Upper lobe of left lung (tissue), 6 donors: ENCODE measurements at regions not wholly inside any gene's neighbourhood (a gene's known extent, or its start where the extent isn't known, plus 50 kb on each side); places are given as distances from the start of the nearest gene placed in this dataset.
A peak's percentile ranks its signal among the peaks of the same experiment; 100 is the strongest.

Experiments used
- ATAC-seq, 2 donors: fragments of 200-7000 bp; cut with Tn5 transposase; one replicate each; pipeline ENCODE4 v1.9.1; 2022; ENCODE audit warnings: mild to moderate bottlenecking in 2 of 2, moderate library complexity in 2 of 2; ENCODE audit not compliant: low FRiP score in 2 of 2
- DNase-seq, 2 donors: peaks; one replicate each; pipeline ENCODE4 v3.0.0-alpha.2; 2019 to 2020
- H3K27ac ChIP-seq, 4 donors: fragments of 200-600 bp; sonication (generic); one replicate each; pipeline ENCODE4 v1.5.1; 2016 to 2019
- H3K27me3 ChIP-seq, 4 donors: fragments of 200-600 bp; sonication (generic); one replicate each; pipeline ENCODE4 v1.5.1; 2017 to 2019
- H3K36me3 ChIP-seq, 4 donors: fragments of 200-600 bp; sonication (generic); one replicate each; pipeline ENCODE4 v1.5.1; 2016 to 2019
- H3K4me1 ChIP-seq, 4 donors: fragments of 200-600 bp; sonication (generic); one replicate each; pipeline ENCODE4 v1.5.1; 2018 to 2019
- H3K4me3 ChIP-seq, 4 donors: fragments of 200-600 bp; sonication (generic); one replicate each; pipeline ENCODE4 v1.5.1; 2017 to 2019; ENCODE audit warnings: mild to moderate bottlenecking in 2 of 4, moderate library complexity in 1 of 4
- H3K9me3 ChIP-seq, 4 donors: fragments of 200-600 bp; sonication (generic); one replicate each; pipeline ENCODE4 v1.5.1; 2018 to 2019
- EP300 ChIP-seq, 4 donors: sonication (generic); formaldehyde crosslinking; IDR thresholded peaks; one replicate each; pipeline ENCODE4 v1.5.1; 2017; ENCODE audit warnings: antibody characterized with exemption in 4 of 4, control low read depth in 2 of 4
- POLR2A ChIP-seq, 4 donors: fragments of 450-650 bp; IDR thresholded peaks; one replicate each; pipeline ENCODE4 v1.5.1; 2016 to 2017; ENCODE audit warnings: antibody characterized with exemption in 4 of 4, mild to moderate bottlenecking in 2 of 4
- POLR2AphosphoS5 ChIP-seq, 2 donors: sonication (generic); formaldehyde crosslinking; IDR thresholded peaks; one replicate each; pipeline ENCODE4 v1.5.1; 2017; ENCODE audit warnings: antibody characterized with exemption in 2 of 2
- WGBS, 2 donors: methylation state at CpG; one replicate each; pipeline ENCODE4 v1.1.5; 2017 to 2018; 5-methylcytosine and 5-hydroxymethylcytosine counted together
- TF ChIP-seq, protein P1 (sequence below), 6 experiments: fragments of 450-650 bp in 4 of 6; fragments of 200-600 bp in 2 of 6; sonication (generic) in 2 of 6; IDR thresholded peaks; one replicate each; pipeline ENCODE4 v1.5.1; 2016 to 2019; ENCODE audit warnings: antibody characterized with exemption in 6 of 6
- donor health status: DM: no; HTN: no; CAD: no; lungs with moderate emphysema.
- donor health status: DM: no; HTN: yes; CAD: no; lungs with severe emphysema.

DNA sequence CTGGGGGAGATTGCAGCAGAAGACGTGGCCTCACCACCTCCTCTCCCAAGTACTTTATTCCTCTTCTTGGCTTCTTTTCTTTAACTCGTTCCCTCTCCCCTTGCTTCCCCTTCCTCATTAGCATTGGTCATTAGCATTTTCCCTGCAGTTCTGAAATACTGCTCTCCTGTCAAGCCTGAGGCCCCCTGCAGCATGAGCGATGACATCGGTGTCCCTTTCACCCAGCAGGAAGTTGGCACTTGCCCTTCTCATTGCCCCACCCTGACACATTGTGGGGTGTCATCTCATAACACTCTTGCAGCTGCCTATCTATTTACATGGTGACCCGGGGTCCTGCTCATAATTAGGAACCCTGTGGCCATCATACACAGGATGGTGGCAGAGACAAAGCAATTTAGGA lies 167.1 kb downstream of the ARRDC4 start:
- Histone ChIP-seq H3K27me3 (no peaks in the 10 kb centered on the region), H3K4me3 (no peak overlapping the region), H3K4me1 (no peaks in the 10 kb centered on the region), H3K9me3 (no peaks in the 10 kb centered on the region), H3K36me3 (no peaks in the 10 kb centered on the region), H3K27ac (no peak overlapping the region)
- 33 to 41% methylated on average over 5 of the region's 5 CpGs for WGBS, 2 donors
- ATAC-seq (no peak), DNase-seq (no peak)
- no peak for TF ChIP-seq POLR2A (IDR thresholded peaks at IDR 0.05)
- TF ChIP-seq, protein P1, sequence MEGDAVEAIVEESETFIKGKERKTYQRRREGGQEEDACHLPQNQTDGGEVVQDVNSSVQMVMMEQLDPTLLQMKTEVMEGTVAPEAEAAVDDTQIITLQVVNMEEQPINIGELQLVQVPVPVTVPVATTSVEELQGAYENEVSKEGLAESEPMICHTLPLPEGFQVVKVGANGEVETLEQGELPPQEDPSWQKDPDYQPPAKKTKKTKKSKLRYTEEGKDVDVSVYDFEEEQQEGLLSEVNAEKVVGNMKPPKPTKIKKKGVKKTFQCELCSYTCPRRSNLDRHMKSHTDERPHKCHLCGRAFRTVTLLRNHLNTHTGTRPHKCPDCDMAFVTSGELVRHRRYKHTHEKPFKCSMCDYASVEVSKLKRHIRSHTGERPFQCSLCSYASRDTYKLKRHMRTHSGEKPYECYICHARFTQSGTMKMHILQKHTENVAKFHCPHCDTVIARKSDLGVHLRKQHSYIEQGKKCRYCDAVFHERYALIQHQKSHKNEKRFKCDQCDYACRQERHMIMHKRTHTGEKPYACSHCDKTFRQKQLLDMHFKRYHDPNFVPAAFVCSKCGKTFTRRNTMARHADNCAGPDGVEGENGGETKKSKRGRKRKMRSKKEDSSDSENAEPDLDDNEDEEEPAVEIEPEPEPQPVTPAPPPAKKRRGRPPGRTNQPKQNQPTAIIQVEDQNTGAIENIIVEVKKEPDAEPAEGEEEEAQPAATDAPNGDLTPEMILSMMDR (IDR thresholded peaks at IDR 0.05) = no peak
- no peak for TF ChIP-seq POLR2AphosphoS5 (IDR thresholded peaks at IDR 0.05)
- TF ChIP-seq EP300 (IDR thresholded peaks at IDR 0.05) = no peak

DNA sequence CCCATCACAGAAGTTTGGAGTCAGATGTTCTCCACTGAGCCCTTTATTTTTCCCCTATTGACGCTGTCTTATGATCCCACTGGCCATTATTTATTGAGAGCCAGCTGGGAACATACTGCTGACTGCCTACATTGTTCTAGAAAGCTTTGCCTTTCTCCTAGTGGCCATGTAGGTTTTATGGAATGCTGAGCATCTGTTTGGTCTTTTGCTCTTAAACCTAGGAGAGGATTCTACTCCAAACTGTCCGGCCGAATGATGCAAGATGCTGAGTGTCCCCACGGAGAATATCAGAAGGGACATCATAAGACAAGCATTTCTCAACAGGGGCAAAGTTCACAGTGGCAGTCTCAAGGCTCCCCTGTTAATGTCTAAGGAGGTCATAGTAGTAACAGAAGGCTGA lies 171.4 kb downstream of the ARRDC4 start:
- no peak for ATAC-seq
- TF ChIP-seq EP300 (IDR thresholded peaks at IDR 0.05) (peak in 1 of 4 donors; percentile 40), POLR2A (IDR thresholded peaks at IDR 0.05) (no peak)

DNA sequence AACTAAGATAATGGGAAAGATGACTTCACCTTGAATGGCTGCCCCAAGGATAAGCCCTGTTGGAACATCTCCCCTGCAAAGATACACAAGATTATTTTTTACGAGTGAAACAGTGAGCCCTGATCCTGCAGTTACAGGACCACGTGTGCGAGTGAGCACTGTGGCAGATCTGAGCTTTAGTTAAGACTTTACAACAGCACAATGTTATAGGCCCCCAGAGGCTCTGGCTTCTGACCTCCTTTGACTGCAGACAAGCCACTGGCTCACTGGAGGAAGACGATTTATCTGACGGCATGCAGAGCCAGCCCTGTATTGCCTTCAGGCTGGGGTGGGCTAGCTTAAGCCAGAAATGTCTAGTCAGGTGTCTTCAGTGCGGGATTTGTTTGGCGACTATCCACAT lies 174.4 kb downstream of the ARRDC4 start:
- H3K36me3 ChIP-seq = no peaks in the 10 kb centered on the region
- H3K27ac ChIP-seq = no peak overlapping the region
- H3K4me3 ChIP-seq = no peak overlapping the region
- 85 to 87% methylated on average over 7 of the region's 7 CpGs for WGBS, 2 donors
- H3K4me1 ChIP-seq = no peaks in the 10 kb centered on the region
- no peaks in the 10 kb centered on the region for H3K27me3 ChIP-seq
- ATAC-seq (no peak), DNase-seq (no peak)
- TF ChIP-seq POLR2A (IDR thresholded peaks at IDR 0.05) = no peak
- TF ChIP-seq EP300 (IDR thresholded peaks at IDR 0.05) = no peak
- no peak for TF ChIP-seq POLR2AphosphoS5 (IDR thresholded peaks at IDR 0.05)
- TF ChIP-seq, protein P1 (IDR thresholded peaks at IDR 0.05) = no peak
- H3K9me3 ChIP-seq = no peaks in the 10 kb centered on the region

More for the DNA sequence above, 171.4 kb downstream of the ARRDC4 start:
- Histone ChIP-seq H3K9me3 (no peaks in the 10 kb centered on the region), H3K27me3 (no peaks in the 10 kb centered on the region), H3K4me3 (no peak overlapping the region), H3K4me1 (no peaks in the 10 kb centered on the region), H3K27ac (no peak overlapping the region), H3K36me3 (no peaks in the 10 kb centered on the region)
- WGBS, 2 donors = 73 to 76% methylated on average over 4 of the region's 4 CpGs
- no peak for DNase-seq

DNA sequence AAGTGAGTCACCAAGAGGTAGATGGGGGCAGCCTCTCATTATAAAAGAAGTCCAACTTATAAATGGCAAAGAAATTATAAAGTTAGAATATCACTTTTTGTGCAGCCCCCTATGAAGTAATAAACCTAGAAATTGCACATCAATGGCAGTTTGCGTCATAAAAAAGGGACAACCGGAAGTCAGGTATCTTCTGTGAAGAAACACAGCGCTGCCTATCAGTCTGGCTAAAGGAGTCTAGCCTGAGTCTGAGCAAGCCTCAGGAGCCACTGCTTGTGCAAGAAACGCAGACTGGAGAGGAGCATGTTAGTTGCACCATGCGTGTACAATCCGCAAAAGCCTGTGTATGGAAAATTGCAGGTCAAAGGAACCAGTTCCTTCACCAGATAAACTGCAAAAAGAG lies 178.4 kb downstream of the ARRDC4 start:
- H3K4me1 ChIP-seq = no peaks in the 10 kb centered on the region
- H3K36me3 ChIP-seq = no peaks in the 10 kb centered on the region
- no peak for DNase-seq
- H3K9me3 ChIP-seq = no peaks in the 10 kb centered on the region
- no peak for ATAC-seq
- H3K27me3 ChIP-seq = no peaks in the 10 kb centered on the region
- no peak for TF ChIP-seq POLR2A (IDR thresholded peaks at IDR 0.05)
- TF ChIP-seq POLR2AphosphoS5 (IDR thresholded peaks at IDR 0.05) = no peak
- TF ChIP-seq EP300 (IDR thresholded peaks at IDR 0.05) = no peak
- TF ChIP-seq, protein P1 (IDR thresholded peaks at IDR 0.05) = no peak
- 71 to 93% methylated on average over 6 of the region's 6 CpGs for WGBS, 2 donors
- no peak overlapping the region for H3K27ac ChIP-seq
- no peak overlapping the region for H3K4me3 ChIP-seq

DNA sequence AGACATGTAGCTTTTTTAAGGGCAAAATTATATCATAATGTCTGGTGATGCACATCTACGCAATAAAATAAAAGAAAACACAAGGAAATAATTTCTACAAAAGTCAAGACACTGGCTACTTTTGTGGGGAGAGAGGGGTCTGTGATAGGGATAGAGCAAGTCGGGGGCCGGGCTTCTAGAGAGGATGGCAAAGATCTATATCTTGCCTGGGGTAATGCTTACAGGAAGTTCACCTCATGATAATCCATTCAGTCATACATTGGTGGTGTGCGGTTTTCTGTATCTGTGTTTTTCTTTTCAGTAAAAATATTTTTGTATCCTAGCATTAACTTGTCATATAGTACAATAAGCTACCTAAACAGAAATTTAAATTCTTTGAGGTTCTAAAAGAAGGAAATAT lies 178.8 kb downstream of the ARRDC4 start:
- WGBS, 2 donors = 65 to 69% methylated on average over 4 of the region's 4 CpGs
- Histone ChIP-seq H3K27ac (no peak overlapping the region), H3K9me3 (no peaks in the 10 kb centered on the region), H3K27me3 (no peaks in the 10 kb centered on the region), H3K4me1 (no peaks in the 10 kb centered on the region), H3K36me3 (no peaks in the 10 kb centered on the region), H3K4me3 (no peak overlapping the region)
- no peak for TF ChIP-seq POLR2A (IDR thresholded peaks at IDR 0.05)
- TF ChIP-seq, protein P1 (IDR thresholded peaks at IDR 0.05) = no peak
- TF ChIP-seq POLR2AphosphoS5 (IDR thresholded peaks at IDR 0.05) = no peak
- no peak for TF ChIP-seq EP300 (IDR thresholded peaks at IDR 0.05)
- no peak for ATAC-seq
- no peak for DNase-seq
